HEK293T (cell line): ENCODE measurements at regions not wholly inside any gene's neighbourhood (a gene's known extent, or its start where the extent isn't known, plus 50 kb on each side); places are given as distances from the start of the nearest gene placed in this dataset.

Experiments
- BHLHE40 ChIP-seq: fragments of 450-650 bp; IDR thresholded peaks from 2 replicates; pipeline ENCODE4 v1.6.1; 2016; ENCODE audit warnings: mild to moderate bottlenecking, moderate library complexity, borderline replicate concordance
- CTBP1 ChIP-seq: fragments of 450-650 bp; IDR thresholded peaks from 2 replicates; pipeline ENCODE4 v1.6.1; 2016; ENCODE audit warnings: borderline replicate concordance
- ELF4 ChIP-seq: fragments of 450-650 bp; IDR thresholded peaks from 2 replicates; pipeline ENCODE4 v1.6.1; 2017; ENCODE audit warnings: antibody characterized with exemption
- FOXA1 ChIP-seq: fragments of 450-650 bp; IDR thresholded peaks from 2 replicates; pipeline ENCODE4 v1.6.1; 2016; ENCODE audit warnings: mild to moderate bottlenecking
- FOXK2 ChIP-seq: fragments of 450-650 bp; IDR thresholded peaks from 2 replicates; pipeline ENCODE4 v1.6.1; 2016; ENCODE audit warnings: mild to moderate bottlenecking
- FOXM1 ChIP-seq: fragments of 450-650 bp; IDR thresholded peaks from 2 replicates; pipeline ENCODE4 v1.6.1; 2017; ENCODE audit warnings: mild to moderate bottlenecking, borderline replicate concordance
- HDGF ChIP-seq: fragments of 450-650 bp; IDR thresholded peaks from 2 replicates; pipeline ENCODE4 v1.6.1; 2017; ENCODE audit warnings: antibody characterized with exemption, borderline replicate concordance
- L3MBTL2 ChIP-seq: fragments of 450-650 bp; conservative IDR thresholded peaks from 2 replicates; pipeline ENCODE4 v1.6.1; 2016; ENCODE audit warnings: mild to moderate bottlenecking
- LEF1 ChIP-seq: fragments of 450-650 bp; IDR thresholded peaks from 2 replicates; pipeline ENCODE4 v1.6.1; 2017; ENCODE audit warnings: mild to moderate bottlenecking, borderline replicate concordance
- NFRKB ChIP-seq: fragments of 450-650 bp; IDR thresholded peaks from 2 replicates; pipeline ENCODE4 v1.6.1; 2016; ENCODE audit warnings: mild to moderate bottlenecking, moderate library complexity
- PKNOX1 ChIP-seq: fragments of 450-650 bp; IDR thresholded peaks from 2 replicates; pipeline ENCODE4 v1.6.1; 2016
- SUZ12 ChIP-seq: fragments of 450-650 bp; IDR thresholded peaks from 2 replicates; pipeline ENCODE4 v1.6.1; 2016; ENCODE audit warnings: mild to moderate bottlenecking
- TARDBP ChIP-seq: fragments of 450-650 bp; IDR thresholded peaks from 2 replicates; pipeline ENCODE4 v1.6.1; 2016
- ZNF384 ChIP-seq: fragments of 450-650 bp; IDR thresholded peaks from 2 replicates; pipeline ENCODE4 v1.6.1; 2016

- TF ChIP-seq ELF4 (no peak), FOXA1 (no peak), FOXK2 (no peak), TARDBP (no peak), NFRKB (no peak), ZNF384 (no peak), CTBP1 (no peak), L3MBTL2 (no peak), PKNOX1 (no peak), FOXM1 (no peak), HDGF (no peak), BHLHE40 (no peak), SUZ12 (no peak), LEF1 (no peak)
Observed at GRCh38 chr4:31415629-31416028, 695.5 kb downstream of the PCDH7 start.
